GM12892 (cell line): ENCODE measurements at regions not wholly inside any gene's neighbourhood (a gene's known extent, or its start where the extent isn't known, plus 50 kb on each side); places are given as distances from the start of the nearest gene placed in this dataset.

Experiments
- DNase-seq: peaks from one replicate; pipeline ENCODE4 v3.0.0; 2011; ENCODE audit not compliant: insufficient read length
- FAIRE-seq: peaks from 2 replicates; lab custom pipeline; 2011; peaks lifted over from hg19 to GRCh38; lab: Jason Lieb, UNC
- POLR2A ChIP-seq: IDR thresholded peaks from 2 replicates; pipeline ENCODE4 v1.6.1; 2011; ENCODE audit warnings: low read depth, low read length, control low read depth
- POLR2AphosphoS5 ChIP-seq: IDR thresholded peaks from 2 replicates; pipeline ENCODE4 v1.6.1; 2011; ENCODE audit warnings: low read depth, low read length, control low read depth
- TAF1 ChIP-seq: IDR thresholded peaks from 2 replicates; pipeline ENCODE4 v1.6.1; 2011; ENCODE audit warnings: low read depth, mild to moderate bottlenecking, control low read depth, low read length, borderline replicate concordance

GRCh38 chr4:126821152-126821551 lies 811.6 kb upstream of the INTU start:
- TF ChIP-seq POLR2A (no peak), TAF1 (no peak), POLR2AphosphoS5 (no peak)
- FAIRE-seq = no peak
- DNase-seq = no peak

- no peak for DNase-seq
- FAIRE-seq = no peak
- TF ChIP-seq POLR2AphosphoS5 (no peak), POLR2A (no peak), TAF1 (no peak)
These were observed 807.7 kb upstream of the INTU start for GRCh38 chr4:126825083-126825482.

- DNase-seq (no peak), FAIRE-seq (no peak)
- TF ChIP-seq POLR2A = no peak
- no peak for TF ChIP-seq TAF1
These were observed 805.1 kb upstream of the INTU start for GRCh38 chr4:126827669-126828068.

GRCh38 chr4:126834854-126835253 lies 797.9 kb upstream of the INTU start:
- no peak for FAIRE-seq
- no peak for DNase-seq

GRCh38 chr4:126838941-126839679 lies 793.6 kb upstream of the INTU start:
- no peak for FAIRE-seq
- TF ChIP-seq POLR2AphosphoS5 (no peak), POLR2A (no peak), TAF1 (no peak)
- DNase-seq = no peak

More at GRCh38 chr4:126834854-126835253, 797.9 kb upstream of the INTU start:
- no peak for TF ChIP-seq POLR2AphosphoS5
- TF ChIP-seq POLR2A = no peak
- TF ChIP-seq TAF1 = no peak

GRCh38 chr4:126843492-126844067 lies 789.2 kb upstream of the INTU start:
- no peak for DNase-seq
- TF ChIP-seq POLR2AphosphoS5 (no peak), POLR2A (no peak), TAF1 (no peak)
- no peak for FAIRE-seq

GRCh38 chr4:126850286-126850685 lies 782.5 kb upstream of the INTU start:
- DNase-seq (no peak), FAIRE-seq (no peak)
- no peak for TF ChIP-seq POLR2AphosphoS5
- no peak for TF ChIP-seq POLR2A
- no peak for TF ChIP-seq TAF1

GRCh38 chr4:126851391-126851790 lies 781.4 kb upstream of the INTU start:
- TF ChIP-seq POLR2A (no peak), POLR2AphosphoS5 (no peak), TAF1 (no peak)
- no peak for DNase-seq
- FAIRE-seq = no peak

- TF ChIP-seq POLR2AphosphoS5 (no peak), POLR2A (no peak), TAF1 (no peak)
- FAIRE-seq (no peak), DNase-seq (no peak)
These were observed 779.0 kb upstream of the INTU start for GRCh38 chr4:126853715-126854114.

- DNase-seq (no peak), FAIRE-seq (no peak)
- TF ChIP-seq POLR2AphosphoS5 (no peak), POLR2A (no peak), TAF1 (no peak)
These were observed 775.9 kb upstream of the INTU start for GRCh38 chr4:126856906-126857305.

GRCh38 chr4:126859314-126859713 lies 773.4 kb upstream of the INTU start:
- no peak for TF ChIP-seq POLR2AphosphoS5
- no peak for TF ChIP-seq POLR2A
- TF ChIP-seq TAF1 = no peak
- no peak for DNase-seq

GRCh38 chr4:126859872-126860271 lies 772.9 kb upstream of the INTU start:
- no peak for TF ChIP-seq TAF1
- no peak for TF ChIP-seq POLR2A
- no peak for DNase-seq
- no peak for FAIRE-seq

More at GRCh38 chr4:126859314-126859713, 773.4 kb upstream of the INTU start:
- FAIRE-seq = no peak
